ENCODE measurements at regions not wholly inside any gene's neighbourhood (a gene's known extent, or its start where the extent isn't known, plus 50 kb on each side); places are given as distances from the start of the nearest gene placed in this dataset.

GRCh38 chr21:35350965-35351364 is 301.9 kb upstream of the RUNX1 start:
- DNase-seq: no peak

GRCh38 chr21:35349376-35350080 is 300.4 kb upstream of the RUNX1 start:
- no peak for DNase-seq

GRCh38 chr21:35348686-35349085 is 299.6 kb upstream of the RUNX1 start:
- no peak for DNase-seq

GRCh38 chr21:35346697-35347096 is 297.6 kb upstream of the RUNX1 start:
- DNase-seq: no peak

- no peak for DNase-seq
These were observed 296.9 kb upstream of the RUNX1 start for GRCh38 chr21:35345954-35346353.

GRCh38 chr21:35344582-35344981 is 295.5 kb upstream of the RUNX1 start:
- no peak for DNase-seq

- no peak for DNase-seq
These were observed 294.1 kb upstream of the RUNX1 start for GRCh38 chr21:35343046-35343819.

GRCh38 chr21:35342440-35342839 is 293.3 kb upstream of the RUNX1 start:
- DNase-seq: peak; percentile 7

GRCh38 chr21:35340273-35340672 is 291.2 kb upstream of the RUNX1 start:
- no peak for DNase-seq

GRCh38 chr21:35338881-35339632 is 290.0 kb upstream of the RUNX1 start:
- no peak for DNase-seq

GRCh38 chr21:35338281-35338680 is 289.2 kb upstream of the RUNX1 start:
- DNase-seq: no peak

- DNase-seq: no peak
These were observed 288.5 kb upstream of the RUNX1 start for GRCh38 chr21:35337573-35337972.

GRCh38 chr21:35336534-35336933 is 287.4 kb upstream of the RUNX1 start:
- DNase-seq: no peak

- no peak for DNase-seq
These were observed 286.9 kb upstream of the RUNX1 start for GRCh38 chr21:35335951-35336446.

GRCh38 chr21:35333831-35334618 is 284.9 kb upstream of the RUNX1 start:
- no peak for DNase-seq

- no peak for DNase-seq
These were observed 283.8 kb upstream of the RUNX1 start for GRCh38 chr21:35332841-35333426.

GRCh38 chr21:35329940-35330660 is 281.0 kb upstream of the RUNX1 start:
- DNase-seq: no peak

GRCh38 chr21:35328856-35329455 is 279.9 kb upstream of the RUNX1 start:
- DNase-seq: no peak

GRCh38 chr21:35326677-35327076 is 277.6 kb upstream of the RUNX1 start:
- DNase-seq: no peak

GRCh38 chr21:35325953-35326352 is 276.9 kb upstream of the RUNX1 start:
- no peak for DNase-seq
